Spleen (tissue), 11 donors: ENCODE measurements at regions not wholly inside any gene's neighbourhood (a gene's known extent, or its start where the extent isn't known, plus 50 kb on each side); places are given as distances from the start of the nearest gene placed in this dataset.
A peak's percentile ranks its signal among the peaks of the same experiment; 100 is the strongest.

Source experiments
- DNase-seq: peaks from one replicate; pipeline ENCODE4 v3.0.0-alpha.2; 2020
- H3K27ac ChIP-seq, 8 donors: fragments of 200-600 bp; sonication (generic) in 7 of 8; 1 replicate in 4 of 8; 2 replicates in 4 of 8; pipeline versions ENCODE4 v1.5.0 to v1.8.0; 2016 to 2021; ENCODE audit warnings: inconsistent platforms in 4 of 8, mild to moderate bottlenecking in 4 of 8, moderate library complexity in 1 of 8
- H3K27me3 ChIP-seq, 7 donors: fragments of 200-600 bp; sonication (generic) in 6 of 7; replicated peaks in 1 of 7; 1 replicate in 4 of 7; 2 replicates in 3 of 7; pipeline versions ENCODE4 v1.5.0 to v1.8.0; 2016 to 2021; ENCODE audit warnings: inconsistent platforms in 3 of 7, mild to moderate bottlenecking in 1 of 7
- H3K36me3 ChIP-seq, 6 donors: fragments of 200-600 bp; sonication (generic) in 5 of 6; 1 replicate in 4 of 6; 2 replicates in 2 of 6; pipeline versions ENCODE4 v1.5.0 to v1.8.0; 2016 to 2021; ENCODE audit warnings: inconsistent platforms in 2 of 6
- H3K4me1 ChIP-seq, 6 donors: fragments of 200-600 bp; sonication (generic) in 5 of 6; 1 replicate in 3 of 6; 2 replicates in 3 of 6; pipeline versions ENCODE4 v1.5.0 to v1.8.0; 2016 to 2021; ENCODE audit warnings: inconsistent platforms in 3 of 6
- H3K4me3 ChIP-seq, 8 donors: fragments of 200-600 bp; sonication (generic) in 7 of 8; 1 replicate in 4 of 8; 2 replicates in 4 of 8; pipeline versions ENCODE4 v1.5.0 to v1.8.0; 2016 to 2021; ENCODE audit warnings: inconsistent platforms in 4 of 8, mild to moderate bottlenecking in 4 of 8, moderate library complexity in 2 of 8
- H3K9me3 ChIP-seq, 8 donors: fragments of 200-600 bp; sonication (generic) in 7 of 8; 1 replicate in 4 of 8; 2 replicates in 4 of 8; pipeline versions ENCODE4 v1.5.0 to v1.8.0; 2016 to 2021; ENCODE audit warnings: inconsistent platforms in 4 of 8
- POLR2A ChIP-seq, 3 donors: fragments of 450-650 bp; IDR thresholded peaks; one replicate each; pipeline ENCODE4 v1.5.1; 2017; ENCODE audit warnings: antibody characterized with exemption in 3 of 3, mild to moderate bottlenecking in 1 of 3
- POLR2AphosphoS5 ChIP-seq, 3 donors: sonication (generic); formaldehyde crosslinking; IDR thresholded peaks; one replicate each; pipeline ENCODE4 v1.5.1; 2017; ENCODE audit warnings: antibody characterized with exemption in 3 of 3
- WGBS, 5 donors: extraction: QIAGEN DNeasy Blood & Tissue Kit in 3 of 5; methylation state at CpG; one replicate each; pipeline versions ENCODE4 v1.1.5 to v1.1.7; 2013 to 2018; 5-methylcytosine and 5-hydroxymethylcytosine counted together
- intact Hi-C: fragments of 100-400 bp; cut with DNase I; formaldehyde crosslinking; loops from one replicate; pipeline ENCODE4 v1.15.0; 2023; ENCODE audit warnings: low total_unique reads
- TF ChIP-seq, protein P1 (sequence below), 11 experiments: fragments of 200-600 bp in 7 of 11; fragments of 450-650 bp in 4 of 11; sonication (generic) in 4 of 11; IDR thresholded peaks in 8 of 11; conservative IDR thresholded peaks in 3 of 11; 1 replicate in 7 of 11; 2 replicates in 4 of 11; pipeline versions ENCODE4 v1.4.0 to v1.8.0; 2016 to 2021; ENCODE audit warnings: antibody characterized with exemption in 11 of 11, inconsistent platforms in 4 of 11, mild to moderate bottlenecking in 1 of 11
- donor health status: healthy with polysubstance abuse.
- donor health status: DM: no; HTN: no; CAD: no; lungs with moderate emphysema.
- donor health status: DM: no; HTN: no; CAD: no.
- donor health status: Bipolar disorder and iron deficiency.
- donor health status: healthy.
- donor health status: DM: no; HTN: no; CAD: no.
- donor health status: DM: yes; HTN: yes; CAD: no.

DNA sequence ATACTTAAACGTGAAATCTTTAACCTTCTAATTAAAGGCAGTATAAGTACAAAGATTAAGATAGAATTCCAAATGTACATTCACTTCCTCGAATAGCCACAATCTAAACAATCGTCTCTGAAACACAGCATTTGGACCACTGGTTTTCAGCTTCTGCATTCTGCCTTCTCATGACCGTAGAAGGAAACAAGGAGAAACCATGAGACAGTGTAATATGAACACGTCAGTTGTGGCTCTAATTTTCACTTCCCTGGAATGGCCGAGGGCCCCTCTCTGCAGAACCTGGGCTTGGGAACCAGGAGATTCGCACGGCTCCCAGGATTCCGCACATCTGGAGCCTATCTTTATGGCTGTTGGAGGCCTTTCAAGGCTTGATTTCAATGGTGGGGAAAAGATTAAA, 189.3 kb downstream of the KLF6 start:
- DNase-seq, result no peak
- no peak overlapping the region for H3K4me3 ChIP-seq
- no peak overlapping the region for H3K27ac ChIP-seq
- no peaks in the 10 kb centered on the region for H3K27me3 ChIP-seq
- no peaks in the 10 kb centered on the region for H3K36me3 ChIP-seq
- 83 to 88% (median 84%) methylated on average over 9 of the region's 9 CpGs for WGBS, 5 donors
- no peaks in the 10 kb centered on the region for H3K9me3 ChIP-seq
- TF ChIP-seq POLR2AphosphoS5 (IDR thresholded peaks at IDR 0.05), result no peak
- TF ChIP-seq POLR2A (IDR thresholded peaks at IDR 0.05), result no peak
- TF ChIP-seq, protein P1, sequence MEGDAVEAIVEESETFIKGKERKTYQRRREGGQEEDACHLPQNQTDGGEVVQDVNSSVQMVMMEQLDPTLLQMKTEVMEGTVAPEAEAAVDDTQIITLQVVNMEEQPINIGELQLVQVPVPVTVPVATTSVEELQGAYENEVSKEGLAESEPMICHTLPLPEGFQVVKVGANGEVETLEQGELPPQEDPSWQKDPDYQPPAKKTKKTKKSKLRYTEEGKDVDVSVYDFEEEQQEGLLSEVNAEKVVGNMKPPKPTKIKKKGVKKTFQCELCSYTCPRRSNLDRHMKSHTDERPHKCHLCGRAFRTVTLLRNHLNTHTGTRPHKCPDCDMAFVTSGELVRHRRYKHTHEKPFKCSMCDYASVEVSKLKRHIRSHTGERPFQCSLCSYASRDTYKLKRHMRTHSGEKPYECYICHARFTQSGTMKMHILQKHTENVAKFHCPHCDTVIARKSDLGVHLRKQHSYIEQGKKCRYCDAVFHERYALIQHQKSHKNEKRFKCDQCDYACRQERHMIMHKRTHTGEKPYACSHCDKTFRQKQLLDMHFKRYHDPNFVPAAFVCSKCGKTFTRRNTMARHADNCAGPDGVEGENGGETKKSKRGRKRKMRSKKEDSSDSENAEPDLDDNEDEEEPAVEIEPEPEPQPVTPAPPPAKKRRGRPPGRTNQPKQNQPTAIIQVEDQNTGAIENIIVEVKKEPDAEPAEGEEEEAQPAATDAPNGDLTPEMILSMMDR (IDR thresholded peaks at IDR 0.05 in 8 of 11, conservative IDR thresholded peaks at IDR 0.05 in 3 of 11), result no peak
- intact Hi-C loops, result no loop called here
- H3K4me1 ChIP-seq, result no peaks in the 10 kb centered on the region

DNA sequence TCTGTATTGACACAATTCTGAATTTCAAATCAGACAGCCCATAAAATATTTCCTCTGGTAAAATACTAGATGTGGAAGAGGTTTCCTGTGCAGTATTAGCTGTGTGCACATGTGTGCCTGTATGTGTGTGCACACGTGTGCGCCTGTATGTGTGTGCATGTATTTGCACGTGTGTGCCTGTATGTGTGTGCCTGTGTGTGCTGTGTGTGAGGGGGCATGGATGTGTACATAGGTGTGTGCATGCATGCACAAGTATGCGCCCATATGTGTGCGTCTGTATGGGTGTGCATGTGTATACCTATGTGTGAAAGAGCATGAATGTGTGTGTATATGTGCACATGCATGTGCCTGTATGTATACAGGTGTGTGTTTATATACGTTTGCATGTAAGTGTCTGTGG, 191.4 kb downstream of the KLF6 start:
- TF ChIP-seq, protein P1 (IDR thresholded peaks at IDR 0.05 in 8 of 11, conservative IDR thresholded peaks at IDR 0.05 in 3 of 11), result no peak
- TF ChIP-seq POLR2A (IDR thresholded peaks at IDR 0.05), result no peak
- no peak for TF ChIP-seq POLR2AphosphoS5 (IDR thresholded peaks at IDR 0.05)
- Histone ChIP-seq H3K4me1 (no peaks in the 10 kb centered on the region), H3K27ac (no peak overlapping the region), H3K27me3 (no peaks in the 10 kb centered on the region), H3K36me3 (no peaks in the 10 kb centered on the region), H3K9me3 (no peaks in the 10 kb centered on the region), H3K4me3 (no peak overlapping the region)
- intact Hi-C loops, result no loop called here
- DNase-seq, result no peak
- 93 to 98% (median 95%) methylated on average over 6 of the region's 6 CpGs for WGBS, 5 donors

GRCh38 chr10:3592424-3592823, 192.6 kb downstream of the KLF6 start:
- H3K36me3 ChIP-seq, result no peaks in the 10 kb centered on the region
- H3K4me1 ChIP-seq, result no peaks in the 10 kb centered on the region
- no peak for DNase-seq
- no peaks in the 10 kb centered on the region for H3K9me3 ChIP-seq
- no peaks in the 10 kb centered on the region for H3K27me3 ChIP-seq
- 61 to 83% (median 68%) methylated on average over 7 of the region's 7 CpGs for WGBS, 5 donors
- peak overlapping the region in 4 of 8 donors; percentile 20 to 64 (median 61) for H3K27ac ChIP-seq
- peak overlapping the region in 1 of 8 donors; percentile 4 for H3K4me3 ChIP-seq
- no peak for TF ChIP-seq POLR2AphosphoS5 (IDR thresholded peaks at IDR 0.05)
- TF ChIP-seq POLR2A (IDR thresholded peaks at IDR 0.05), result no peak
- TF ChIP-seq, protein P1 (IDR thresholded peaks at IDR 0.05 in 8 of 11, conservative IDR thresholded peaks at IDR 0.05 in 3 of 11), result no peak
- intact Hi-C loops, result no loop called here

- H3K4me1 ChIP-seq, result no peaks in the 10 kb centered on the region
- H3K9me3 ChIP-seq, result no peaks in the 10 kb centered on the region
- H3K4me3 ChIP-seq, result no peak overlapping the region
- H3K36me3 ChIP-seq, result no peaks in the 10 kb centered on the region
- H3K27ac ChIP-seq, result no peak overlapping the region
- intact Hi-C loops, result no loop called here
- H3K27me3 ChIP-seq, result peaks cover 0 to 5% (median 0%) of the 10 kb centered on the region in 7 donors
- WGBS, 5 donors, result 88 to 95% (median 91%) methylated on average over 7 of the region's 7 CpGs
- TF ChIP-seq, protein P1 (IDR thresholded peaks at IDR 0.05 in 8 of 11, conservative IDR thresholded peaks at IDR 0.05 in 3 of 11), result no peak
- TF ChIP-seq POLR2A (IDR thresholded peaks at IDR 0.05) (no peak), POLR2AphosphoS5 (IDR thresholded peaks at IDR 0.05) (no peak)
- no peak for DNase-seq
Measured at GRCh38 chr10:3588816-3589215, 196.2 kb downstream of the KLF6 start.
